Renal cortex interstitium (tissue), 11 donors: ENCODE measurements at regions not wholly inside any gene's neighbourhood (a gene's known extent, or its start where the extent isn't known, plus 50 kb on each side); places are given as distances from the start of the nearest gene placed in this dataset.

Experiments
- DNase-seq, 11 donors: peaks; one replicate each; pipeline ENCODE4 v3.0.0-alpha.2; 2013; ENCODE audit warnings: low read depth in 9 of 11, low spot score in 4 of 11; ENCODE audit errors: extremely low read depth in 1 of 11

DNA sequence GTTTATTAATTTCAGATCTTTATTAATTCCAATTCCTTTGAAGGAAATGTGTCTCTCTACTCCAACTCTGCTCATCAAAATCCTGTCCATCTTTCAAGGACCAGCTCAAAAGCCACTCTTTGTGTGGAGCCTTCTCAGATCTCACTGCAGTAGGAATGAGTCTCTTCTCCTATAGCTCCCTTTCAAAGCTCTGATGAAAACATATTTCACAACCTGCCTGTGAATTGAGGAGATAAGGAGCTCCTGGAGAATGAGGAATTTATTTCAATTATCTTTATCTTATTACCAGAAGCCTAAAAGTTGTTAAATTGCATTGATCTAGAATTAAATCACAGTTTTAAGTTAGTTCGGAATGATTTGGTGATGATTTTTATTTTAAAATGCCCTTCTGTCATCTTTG is 92.6 kb upstream of the TRPC3 start:
- DNase-seq = no peak

GRCh38 chr4:122041312-122041711 is 89.5 kb upstream of the TRPC3 start:
- DNase-seq = no peak

DNA sequence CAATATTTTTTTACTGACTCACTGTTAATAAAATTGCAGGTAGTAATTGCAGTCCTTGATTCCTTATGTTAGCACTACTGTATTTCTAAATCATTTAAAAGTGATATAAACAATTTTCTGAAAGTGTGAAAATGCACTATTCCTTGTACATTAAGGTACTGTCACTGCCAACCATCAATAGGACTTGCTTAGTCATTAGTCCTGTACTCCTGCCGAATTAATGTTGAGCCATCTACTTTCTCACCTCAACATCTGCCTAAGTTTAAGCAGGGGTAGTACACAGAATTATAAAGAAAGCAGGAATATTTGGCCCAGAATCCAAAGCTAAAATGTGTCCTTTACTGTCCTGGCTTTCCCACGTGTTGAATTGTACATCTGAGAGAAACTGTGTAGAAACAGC is 87.0 kb upstream of the TRPC3 start:
- DNase-seq = no peak

DNA sequence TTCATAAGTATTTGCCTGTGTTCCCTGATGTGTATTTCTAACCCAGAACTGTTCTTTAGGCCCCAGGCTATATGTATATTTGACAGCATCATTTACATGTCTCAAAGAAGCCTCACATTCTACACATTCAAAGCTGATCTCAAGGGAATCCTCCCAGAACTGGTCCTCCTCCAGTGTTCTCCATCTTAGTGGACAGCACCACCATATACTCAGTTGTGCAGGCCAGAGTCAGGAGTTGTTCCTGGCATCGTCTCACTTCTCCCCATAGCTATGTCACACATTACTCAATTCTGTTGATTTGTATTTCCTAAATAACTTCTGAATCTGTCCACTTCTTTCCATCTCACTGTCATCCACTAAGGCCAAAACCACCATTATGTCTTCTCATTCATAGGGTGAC is 82.8 kb upstream of the TRPC3 start:
- DNase-seq = no peak

GRCh38 chr4:122027203-122027602 is 75.3 kb upstream of the TRPC3 start:
- no peak for DNase-seq

- peak in 2 of 11 donors; percentile 5 for DNase-seq
Observed at GRCh38 chr4:122017296-122017695, 65.4 kb upstream of the TRPC3 start.

GRCh38 chr4:122015203-122015602 is 63.3 kb upstream of the TRPC3 start:
- no peak for DNase-seq

DNA sequence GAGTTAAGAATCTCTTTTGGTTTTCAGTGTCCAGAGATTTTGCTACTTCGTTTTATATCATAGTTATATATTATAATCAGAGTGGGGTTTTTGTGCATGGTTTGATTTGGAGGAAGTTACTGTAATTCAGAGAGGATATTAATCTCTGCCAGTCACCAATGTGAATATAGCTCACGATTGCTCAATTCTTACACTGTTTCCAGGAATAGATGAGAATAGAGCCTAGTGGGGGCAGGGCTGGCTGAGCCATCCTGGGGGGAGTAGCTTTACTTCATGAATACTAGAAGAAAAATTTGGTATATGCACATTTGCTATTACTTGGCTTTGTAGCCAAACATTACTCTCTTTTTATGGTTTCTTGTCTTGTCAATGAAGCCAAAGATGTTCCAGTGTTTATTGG is 60.9 kb upstream of the TRPC3 start:
- no peak for DNase-seq

- DNase-seq = no peak
Observed at GRCh38 chr4:122010610-122011009, 58.8 kb upstream of the TRPC3 start.

DNA sequence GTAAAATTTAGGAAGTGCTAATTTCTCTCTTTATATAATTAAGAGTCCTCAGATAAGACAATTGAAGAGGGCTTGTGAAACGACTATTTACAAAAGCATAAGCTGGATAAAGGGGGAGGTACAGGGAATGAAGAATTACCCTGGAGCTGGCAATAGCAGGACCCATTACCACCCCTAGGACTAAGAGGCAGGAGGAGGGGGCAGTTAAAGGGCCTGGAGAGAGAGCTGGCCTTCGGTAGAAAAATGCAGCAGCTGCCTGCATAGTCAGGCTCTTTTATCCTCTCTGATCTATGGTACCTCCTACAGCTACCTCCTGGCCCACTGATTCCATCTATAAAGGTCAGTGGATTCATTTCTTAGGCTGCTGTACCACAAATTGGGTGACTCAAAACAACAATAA is 57.7 kb upstream of the TRPC3 start:
- no peak for DNase-seq

DNA sequence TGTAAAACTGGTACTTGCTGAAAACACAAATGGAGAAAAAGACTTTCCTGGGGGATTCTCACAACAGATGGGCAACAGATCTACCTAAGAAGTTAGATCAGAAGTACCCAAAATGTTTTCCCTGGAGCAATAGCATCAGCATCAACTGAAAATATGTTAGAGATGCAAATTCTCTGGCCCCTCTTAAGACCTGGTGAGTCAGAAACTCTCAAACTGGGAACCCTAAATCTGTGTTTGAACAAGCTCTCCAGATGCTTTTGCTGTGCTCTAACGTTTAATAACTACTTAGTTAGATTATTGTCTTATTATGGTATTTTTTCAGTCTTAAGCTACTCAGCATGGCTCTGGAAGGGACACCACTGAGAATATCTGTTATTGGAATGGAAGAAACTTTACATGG is 55.2 kb upstream of the TRPC3 start:
- no peak for DNase-seq

DNA sequence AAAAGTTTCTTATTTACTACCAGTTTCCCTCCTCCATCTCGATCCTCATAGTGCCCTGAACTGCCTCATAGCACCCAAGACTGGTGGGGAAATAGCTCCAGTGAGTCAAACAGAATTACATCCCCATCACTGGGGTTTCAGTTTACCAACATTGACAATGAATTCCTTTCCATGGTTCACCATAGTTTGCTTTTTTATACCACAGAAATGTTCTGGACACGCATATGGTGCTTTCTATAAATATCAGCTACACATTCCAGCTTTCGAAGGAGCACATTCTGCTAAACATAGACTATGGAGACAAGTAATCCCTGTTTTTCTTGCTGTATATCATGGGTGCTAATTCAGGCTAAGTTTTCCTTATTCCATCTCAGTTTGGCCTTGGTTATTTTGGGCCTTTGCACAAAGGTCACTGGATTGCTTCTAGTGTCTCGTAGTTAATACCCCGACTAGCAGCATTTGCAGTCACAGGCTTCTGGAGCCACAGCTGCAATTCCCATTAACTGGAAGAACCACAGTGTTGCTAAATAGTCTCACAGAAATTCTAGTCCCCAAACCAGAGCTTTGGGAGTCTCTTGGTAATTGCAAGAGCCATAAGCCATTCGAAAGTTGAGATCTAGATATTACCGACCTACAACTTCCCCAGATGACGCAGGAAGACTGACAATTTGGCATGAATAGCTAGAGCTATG is 53.4 kb upstream of the TRPC3 start:
- no peak for DNase-seq

- no peak for DNase-seq
Observed at GRCh38 chr4:122003335-122003734, 51.5 kb upstream of the TRPC3 start.
